C4-2B (cell line): ENCODE measurements at regions not wholly inside any gene's neighbourhood (a gene's known extent, or its start where the extent isn't known, plus 50 kb on each side); places are given as distances from the start of the nearest gene placed in this dataset.

ENCODE experiments used
- ZFX ChIP-seq: fragments of 450-650 bp; IDR thresholded peaks from 2 replicates; pipeline ENCODE4 v1.6.1; 2017
- TF ChIP-seq, protein P1 (sequence below): fragments of 450-650 bp; conservative IDR thresholded peaks from 2 replicates; pipeline ENCODE4 v1.5.1; 2017; ENCODE audit warnings: mild to moderate bottlenecking

DNA sequence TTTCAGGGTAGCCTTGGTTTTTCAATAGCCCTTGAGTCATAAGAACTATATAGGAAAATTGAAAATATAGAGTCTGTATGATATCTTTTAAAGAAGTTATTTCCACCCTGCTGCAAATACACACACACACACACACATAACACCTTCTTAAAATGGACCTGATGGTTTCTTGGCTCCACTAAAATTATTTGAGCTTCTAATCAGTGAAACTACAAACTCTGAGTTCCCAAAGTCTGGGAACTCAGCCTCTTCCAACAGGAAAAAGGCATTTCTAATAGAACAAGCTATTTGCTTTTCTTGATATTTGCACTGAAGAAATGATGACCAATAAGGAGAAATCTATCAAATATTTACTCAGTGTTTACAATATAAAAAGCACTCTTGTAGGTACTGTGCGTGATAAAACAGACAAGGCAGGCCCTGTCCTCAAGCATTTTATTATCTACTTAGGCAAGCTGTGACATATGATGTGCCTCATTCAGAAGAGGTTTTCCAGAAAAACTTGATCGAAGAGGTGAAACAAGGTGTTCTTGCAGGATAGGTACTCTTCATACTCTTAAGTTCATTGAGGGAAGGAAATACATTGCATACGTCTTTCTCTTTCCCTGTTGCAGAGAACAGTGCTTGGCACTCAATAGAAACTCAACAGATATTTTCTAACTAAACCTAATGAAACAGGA is 88.6 kb downstream of the MGST1 start:
- TF ChIP-seq, protein P1, sequence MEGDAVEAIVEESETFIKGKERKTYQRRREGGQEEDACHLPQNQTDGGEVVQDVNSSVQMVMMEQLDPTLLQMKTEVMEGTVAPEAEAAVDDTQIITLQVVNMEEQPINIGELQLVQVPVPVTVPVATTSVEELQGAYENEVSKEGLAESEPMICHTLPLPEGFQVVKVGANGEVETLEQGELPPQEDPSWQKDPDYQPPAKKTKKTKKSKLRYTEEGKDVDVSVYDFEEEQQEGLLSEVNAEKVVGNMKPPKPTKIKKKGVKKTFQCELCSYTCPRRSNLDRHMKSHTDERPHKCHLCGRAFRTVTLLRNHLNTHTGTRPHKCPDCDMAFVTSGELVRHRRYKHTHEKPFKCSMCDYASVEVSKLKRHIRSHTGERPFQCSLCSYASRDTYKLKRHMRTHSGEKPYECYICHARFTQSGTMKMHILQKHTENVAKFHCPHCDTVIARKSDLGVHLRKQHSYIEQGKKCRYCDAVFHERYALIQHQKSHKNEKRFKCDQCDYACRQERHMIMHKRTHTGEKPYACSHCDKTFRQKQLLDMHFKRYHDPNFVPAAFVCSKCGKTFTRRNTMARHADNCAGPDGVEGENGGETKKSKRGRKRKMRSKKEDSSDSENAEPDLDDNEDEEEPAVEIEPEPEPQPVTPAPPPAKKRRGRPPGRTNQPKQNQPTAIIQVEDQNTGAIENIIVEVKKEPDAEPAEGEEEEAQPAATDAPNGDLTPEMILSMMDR: no peak
- TF ChIP-seq ZFX: no peak
